NCI-H526 (cell line): ENCODE measurements at regions not wholly inside any gene's neighbourhood (a gene's known extent, or its start where the extent isn't known, plus 50 kb on each side); places are given as distances from the start of the nearest gene placed in this dataset.

Experiments
- DNase-seq, 2 experiments: peaks; one replicate each; lab custom pipeline; 2025; lab: John Stamatoyannopoulos, UW

GRCh38 chr11:105233285-105233684 is 93.7 kb upstream of the CARD18 start:
- DNase-seq, result no peak

GRCh38 chr11:105232021-105232420 is 92.5 kb upstream of the CARD18 start:
- DNase-seq, result no peak

- DNase-seq, result no peak
Observed at GRCh38 chr11:105230586-105230985, 91.0 kb upstream of the CARD18 start.

GRCh38 chr11:105229761-105230160 is 90.2 kb upstream of the CARD18 start:
- DNase-seq, result no peak

GRCh38 chr11:105229257-105229656 is 89.7 kb upstream of the CARD18 start:
- DNase-seq, result no peak

- no peak for DNase-seq
Observed at GRCh38 chr11:105227363-105227762, 87.8 kb upstream of the CARD18 start.

- DNase-seq, result no peak
Observed at GRCh38 chr11:105226766-105227165, 87.2 kb upstream of the CARD18 start.

GRCh38 chr11:105226091-105226490 is 86.5 kb upstream of the CARD18 start:
- no peak for DNase-seq

GRCh38 chr11:105224482-105225253 is 85.1 kb upstream of the CARD18 start:
- no peak for DNase-seq

GRCh38 chr11:105220121-105220520 is 80.6 kb upstream of the CARD18 start:
- DNase-seq, result no peak

- no peak for DNase-seq
Observed at GRCh38 chr11:105219670-105220069, 80.1 kb upstream of the CARD18 start.

GRCh38 chr11:105219269-105219668 is 79.7 kb upstream of the CARD18 start:
- DNase-seq, result peak; percentile 5 to 48

GRCh38 chr11:105215528-105215927 is 76.0 kb upstream of the CARD18 start:
- DNase-seq, result no peak

- no peak for DNase-seq
Observed at GRCh38 chr11:105211806-105212554, 72.4 kb upstream of the CARD18 start.

- no peak for DNase-seq
Observed at GRCh38 chr11:105208019-105208418, 68.5 kb upstream of the CARD18 start.

- no peak for DNase-seq
Observed at GRCh38 chr11:105206633-105207032, 67.1 kb upstream of the CARD18 start.

GRCh38 chr11:105204636-105205035 is 65.1 kb upstream of the CARD18 start:
- DNase-seq, result no peak

GRCh38 chr11:105203569-105204240 is 64.1 kb upstream of the CARD18 start:
- no peak for DNase-seq

GRCh38 chr11:105202844-105203548 is 63.4 kb upstream of the CARD18 start:
- DNase-seq, result no peak

- DNase-seq, result no peak
Observed at GRCh38 chr11:105202422-105202821, 62.9 kb upstream of the CARD18 start.

GRCh38 chr11:105201166-105201565 is 61.6 kb upstream of the CARD18 start:
- no peak for DNase-seq
